CD4-positive, alpha-beta T cell treated with Interleukin-1 beta for 1 hour (primary cell): ENCODE measurements at regions not wholly inside any gene's neighbourhood (a gene's known extent, or its start where the extent isn't known, plus 50 kb on each side); places are given as distances from the start of the nearest gene placed in this dataset.

ENCODE experiments used
- DNase-seq, 2 donors: peaks; one replicate each; pipeline ENCODE4 v3.0.0-alpha.2; 2020 to 2022

DNA sequence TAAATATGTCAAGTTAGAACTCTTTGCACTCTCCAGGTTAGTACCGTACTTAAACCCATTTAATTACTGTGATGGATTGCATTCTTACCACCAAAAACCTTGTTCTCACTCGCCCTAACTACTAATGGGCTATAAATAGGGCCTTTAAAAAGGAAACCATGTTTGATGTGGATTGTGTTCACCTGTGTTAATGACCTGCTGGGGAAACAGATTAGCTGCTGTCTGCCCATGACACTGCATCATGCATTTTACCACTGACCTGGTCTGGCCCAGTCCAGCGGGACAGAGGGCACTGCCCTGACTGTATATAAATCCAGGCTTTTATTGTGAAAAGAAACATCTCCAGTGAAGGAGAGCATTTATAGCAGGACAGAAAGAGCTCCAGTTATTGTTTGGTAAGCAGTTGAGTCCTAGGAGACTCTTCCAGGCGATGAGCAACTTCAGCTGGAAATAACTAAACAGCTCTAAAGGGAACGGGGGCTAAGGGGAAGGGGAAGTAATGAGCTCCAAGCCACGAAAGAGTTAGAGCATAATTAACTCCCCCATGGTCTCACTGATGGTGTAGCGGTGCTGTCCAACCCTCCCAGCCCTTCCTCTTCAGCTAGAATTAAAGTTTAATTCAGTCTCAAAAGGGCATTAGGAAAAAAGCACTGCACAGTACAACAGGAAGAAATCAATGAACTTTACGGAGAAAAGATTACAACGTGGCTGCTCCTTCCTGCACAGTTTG lies 303.1 kb downstream of the ENC1 start:
- no peak for DNase-seq

DNA sequence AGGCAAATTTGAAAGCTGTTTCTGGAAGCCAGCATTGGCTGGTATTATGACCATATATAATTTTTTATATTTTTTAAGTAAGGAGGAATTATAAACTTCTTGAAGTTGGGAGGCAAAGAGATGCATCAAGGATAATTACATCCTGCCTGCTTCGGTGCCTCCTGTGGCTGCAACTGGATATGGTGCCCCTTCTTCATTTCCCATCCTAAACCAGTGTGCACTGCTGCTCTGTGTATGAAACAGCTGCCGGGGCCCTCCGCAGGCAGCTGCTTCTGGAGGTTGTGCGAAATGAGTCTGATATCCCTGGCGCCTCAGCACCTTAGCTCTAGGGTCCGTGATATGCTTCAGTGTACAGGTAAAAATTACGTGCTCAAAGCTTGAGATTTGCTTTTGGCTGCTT lies 304.2 kb downstream of the ENC1 start:
- DNase-seq, result no peak

DNA sequence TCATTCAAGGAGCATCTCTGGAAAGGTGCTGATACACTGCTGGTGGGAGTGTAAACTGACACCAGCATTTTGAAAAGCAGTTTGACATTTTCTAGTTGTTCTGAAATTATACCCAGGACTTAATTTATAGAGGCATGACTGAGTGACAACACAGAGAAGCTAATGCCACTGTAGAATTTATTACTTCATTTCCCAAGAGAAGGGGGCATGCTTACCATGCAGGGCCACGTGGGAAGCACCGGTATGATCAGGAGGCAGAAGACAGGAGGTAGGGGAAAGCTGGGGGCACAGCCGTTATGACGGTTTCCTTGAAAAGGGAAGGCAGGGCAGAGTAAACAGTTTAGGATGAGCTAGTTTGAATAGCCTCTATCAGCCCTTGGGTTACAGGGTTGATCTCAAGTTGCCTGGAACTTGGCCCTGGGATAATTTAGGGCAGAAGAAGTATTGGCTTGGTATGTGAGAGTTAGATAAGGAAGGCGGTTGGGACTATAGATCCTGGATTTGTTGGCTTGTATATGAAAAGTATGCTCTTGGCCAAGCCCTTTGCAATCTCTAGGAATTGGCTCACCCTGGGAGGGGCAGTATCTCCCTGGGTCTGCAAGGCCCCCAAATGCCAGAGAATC lies 305.7 kb downstream of the ENC1 start:
- no peak for DNase-seq

DNA sequence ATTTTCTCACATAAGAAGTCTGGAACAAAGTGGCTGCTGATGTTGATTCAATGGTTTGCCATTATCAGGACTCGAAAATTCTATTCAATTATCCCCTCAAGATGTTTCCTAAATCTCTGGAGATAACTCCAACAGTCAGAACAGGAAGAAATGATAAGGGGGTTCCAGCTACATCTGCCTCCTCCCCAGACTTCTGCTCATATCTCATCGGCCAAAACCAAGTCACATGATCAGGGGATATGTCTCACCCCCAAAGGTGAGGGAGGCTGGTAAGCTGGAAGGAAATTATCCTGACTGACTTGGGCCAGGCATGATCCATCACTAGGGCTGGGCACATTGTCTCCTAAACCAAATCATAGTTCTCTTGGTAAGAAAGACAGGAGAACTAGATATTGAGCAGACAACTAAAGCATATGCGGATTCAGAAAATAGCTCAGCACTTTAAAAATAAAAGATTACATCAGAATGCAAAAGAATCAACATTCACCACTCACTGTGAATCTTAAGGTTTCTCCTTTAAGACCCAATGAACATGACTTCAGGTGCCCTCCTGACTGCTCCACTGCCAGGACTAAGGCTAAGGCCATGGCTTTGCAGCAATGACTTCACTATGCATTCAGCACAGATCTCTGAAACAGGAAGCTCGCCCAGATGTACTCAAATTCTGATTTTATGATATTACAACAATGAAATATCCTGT lies 306.3 kb downstream of the ENC1 start:
- no peak for DNase-seq

DNA sequence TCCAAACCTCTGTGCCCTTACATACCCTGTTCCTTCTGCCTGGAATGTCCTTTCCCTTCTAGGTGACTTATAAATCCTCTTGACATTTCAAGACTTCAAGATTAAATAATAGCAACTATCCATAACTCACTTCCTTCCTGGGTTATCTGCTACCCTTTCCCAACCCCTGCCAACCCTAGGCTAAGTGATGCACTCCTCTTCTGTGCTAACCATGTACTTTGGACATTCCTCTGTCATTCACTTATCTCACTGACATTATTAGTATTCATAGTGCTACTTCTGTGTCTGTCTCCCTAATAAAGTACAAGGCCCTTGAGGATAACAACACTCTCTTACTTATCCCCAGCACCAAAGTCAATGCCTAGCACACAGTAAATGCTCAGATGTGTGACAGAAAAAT lies 307.1 kb downstream of the ENC1 start:
- DNase-seq, result no peak

DNA sequence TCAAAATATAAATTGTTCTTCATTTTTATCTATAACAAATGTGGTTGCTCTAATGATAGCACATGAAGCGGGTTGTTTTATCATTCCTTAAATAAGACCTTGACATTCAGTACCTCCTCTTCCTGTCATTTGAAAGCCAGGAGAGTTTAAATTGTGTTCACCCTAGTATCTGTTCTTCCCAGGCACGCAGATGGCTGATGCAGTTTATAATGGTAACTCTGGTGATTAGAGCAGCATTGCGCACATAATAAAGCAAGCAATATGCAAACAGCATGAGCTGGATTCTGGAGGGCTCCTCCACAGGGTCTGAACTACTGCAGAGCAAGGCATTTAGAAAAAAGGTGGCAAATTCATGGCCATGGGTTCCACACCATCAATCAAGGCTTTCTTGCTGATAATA lies 307.8 kb downstream of the ENC1 start:
- no peak for DNase-seq

DNA sequence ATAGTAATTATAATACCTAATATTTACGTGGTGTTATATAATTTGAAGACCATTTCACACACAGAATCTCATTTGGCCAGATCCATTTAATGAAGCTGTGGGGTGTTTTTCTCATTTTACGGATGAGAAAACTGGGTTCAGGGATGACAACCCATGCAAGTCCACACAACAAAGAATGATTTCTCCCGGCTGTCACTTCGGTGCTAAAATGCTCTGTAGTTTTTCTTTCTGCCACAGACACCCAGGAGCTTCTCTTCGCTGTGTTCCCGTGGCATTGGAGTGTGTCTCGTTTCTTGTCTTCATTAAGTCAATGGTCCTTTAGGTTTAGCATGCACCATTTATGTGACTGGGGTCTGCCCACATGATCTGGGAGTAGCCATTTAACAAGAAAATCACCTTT lies 308.5 kb downstream of the ENC1 start:
- no peak for DNase-seq

DNA sequence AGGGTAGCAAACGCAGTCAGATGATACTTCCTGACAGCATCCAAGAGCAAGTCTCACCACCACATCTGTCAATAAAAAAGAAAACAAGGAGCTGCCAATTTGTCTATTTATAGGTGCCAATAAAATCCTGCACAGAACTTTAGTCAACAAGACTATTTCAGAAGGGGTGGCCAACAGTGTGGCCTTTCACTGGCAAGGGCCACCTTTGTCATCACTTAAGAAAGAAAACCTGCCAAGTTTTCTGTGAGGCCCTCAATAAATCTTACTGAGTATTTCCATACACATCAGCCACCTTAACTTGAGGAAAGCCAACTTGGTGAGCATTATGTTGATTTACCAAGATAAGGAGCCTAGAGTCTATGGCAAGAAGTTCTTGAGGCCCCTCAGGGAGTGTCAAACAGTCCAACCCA lies 312.3 kb downstream of the ENC1 start:
- no peak for DNase-seq

DNA sequence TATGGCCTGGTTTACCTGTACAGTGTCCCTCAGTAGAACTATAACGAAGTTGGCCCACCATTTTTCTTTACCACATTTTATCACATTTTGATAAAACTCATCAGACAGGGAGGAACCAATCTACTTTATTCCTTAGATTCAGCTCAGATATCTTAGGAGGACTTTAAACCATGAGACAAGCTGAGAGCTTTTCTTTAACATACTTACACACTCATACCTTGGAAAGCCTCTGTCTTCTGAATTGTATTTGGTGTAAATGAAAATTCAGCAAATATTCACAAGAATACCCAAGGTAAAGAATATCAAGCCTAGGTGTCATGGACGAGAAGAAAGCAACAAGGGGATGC lies 313.2 kb downstream of the ENC1 start:
- no peak for DNase-seq

DNA sequence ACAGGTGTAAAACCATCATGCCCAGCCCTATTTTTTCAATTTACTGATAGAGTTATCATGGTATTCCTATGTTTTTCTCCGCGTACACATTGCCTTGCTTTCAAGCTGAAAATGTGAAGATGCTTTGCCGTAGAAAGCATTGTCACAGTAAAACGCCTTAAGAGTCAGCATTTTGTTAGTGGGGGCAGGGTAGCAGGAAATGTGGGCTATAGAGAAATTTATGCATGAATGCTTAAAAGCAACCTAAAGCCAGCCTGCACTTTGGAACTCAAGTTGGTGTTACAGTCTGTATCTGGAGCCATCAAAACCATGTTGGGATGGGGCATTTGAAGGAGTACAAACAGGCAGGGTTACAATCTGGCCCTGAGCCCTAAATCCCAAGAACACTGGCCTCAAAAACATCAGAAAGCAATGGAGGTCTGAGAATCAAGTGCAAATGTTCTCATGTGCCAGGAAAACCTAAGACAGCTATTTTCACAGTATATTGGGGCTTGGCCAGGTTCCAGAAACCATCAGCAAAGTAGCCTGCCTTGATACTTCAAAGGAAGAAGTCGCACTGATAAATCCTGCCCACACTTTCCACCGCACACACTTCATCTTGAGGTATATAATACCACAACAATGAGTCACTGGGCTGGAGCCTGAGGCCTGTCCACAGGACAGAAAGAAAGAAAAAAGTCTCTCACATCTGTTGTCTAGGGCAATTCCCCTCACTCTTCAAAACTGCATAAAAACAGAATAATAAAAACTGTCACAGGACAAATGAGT lies 313.8 kb downstream of the ENC1 start:
- DNase-seq, result peak; percentile 41 to 43

DNA sequence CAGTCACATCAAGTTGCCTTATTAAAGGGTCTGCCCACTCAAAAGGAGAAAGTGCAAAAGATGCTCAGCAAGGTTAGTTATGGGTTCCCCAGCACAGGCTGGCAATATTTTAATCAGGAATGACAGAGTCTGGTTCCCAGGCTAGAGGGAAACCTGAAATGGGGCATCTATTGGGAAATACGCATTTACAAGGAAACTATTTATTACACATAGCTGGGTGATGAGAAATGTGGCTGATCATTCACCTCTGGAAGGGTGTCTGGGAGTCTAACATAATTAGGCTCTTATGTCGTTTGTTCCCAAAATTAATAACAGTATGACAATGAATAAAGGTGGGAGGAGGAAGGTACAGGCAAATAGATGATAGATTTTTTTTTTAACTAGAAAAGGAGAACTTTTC lies 314.7 kb downstream of the ENC1 start:
- no peak for DNase-seq

DNA sequence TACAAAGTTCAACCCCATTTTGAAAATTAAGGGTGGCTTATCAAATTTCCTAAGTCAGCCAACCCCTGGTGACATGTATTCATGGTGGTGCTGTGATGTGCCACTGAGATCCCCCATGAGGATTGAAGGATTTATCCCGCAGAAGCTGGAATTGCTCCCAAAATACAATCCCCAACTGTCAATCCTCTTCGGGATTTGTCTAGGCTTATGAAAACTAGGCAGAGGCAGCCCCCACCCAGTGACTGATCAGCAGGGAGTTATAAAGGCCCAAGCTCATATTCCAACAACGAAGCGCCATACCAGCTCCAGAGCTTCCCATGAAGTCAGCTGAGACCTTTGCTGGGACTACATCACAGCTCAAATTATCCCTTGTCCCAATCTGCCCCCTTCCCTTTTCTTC lies 316.0 kb downstream of the ENC1 start:
- no peak for DNase-seq

DNA sequence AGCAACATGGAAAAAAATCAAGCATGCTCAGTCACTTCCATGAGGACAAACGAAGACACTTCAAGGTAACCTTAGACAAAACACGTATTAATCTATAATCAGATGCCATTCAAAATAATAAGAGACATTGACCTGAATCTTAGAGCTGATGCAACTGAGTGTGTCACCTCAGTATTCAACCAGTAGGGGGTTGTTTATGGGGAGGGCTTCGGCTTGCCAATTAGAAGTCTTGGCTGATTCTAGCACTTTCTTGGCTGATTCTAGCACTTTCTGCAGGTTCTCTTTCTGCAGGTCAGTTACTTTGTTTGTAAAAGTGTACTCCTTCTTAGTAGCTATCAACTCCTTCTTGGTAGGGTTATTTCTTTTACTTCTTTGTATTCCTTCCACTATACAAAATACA lies 317.6 kb downstream of the ENC1 start:
- DNase-seq, result no peak

DNA sequence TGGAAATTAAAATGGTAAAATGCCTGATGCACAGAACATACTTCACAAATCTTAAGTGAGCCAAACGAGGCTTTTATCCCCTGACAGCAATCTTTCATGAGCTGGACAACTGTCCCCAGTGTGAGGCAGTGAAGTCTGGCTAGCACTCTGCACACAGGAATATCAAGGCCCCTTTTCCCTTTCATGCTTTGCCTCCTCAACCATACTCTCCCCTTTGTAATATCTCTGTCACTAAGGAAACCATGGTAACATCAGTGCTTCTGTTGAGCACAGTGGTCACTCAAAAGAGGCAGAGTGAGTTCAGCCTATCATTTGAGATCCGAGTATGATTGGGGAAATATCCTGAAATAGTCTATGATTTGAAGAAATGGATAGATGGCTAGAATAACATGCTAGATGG lies 318.3 kb downstream of the ENC1 start:
- no peak for DNase-seq

DNA sequence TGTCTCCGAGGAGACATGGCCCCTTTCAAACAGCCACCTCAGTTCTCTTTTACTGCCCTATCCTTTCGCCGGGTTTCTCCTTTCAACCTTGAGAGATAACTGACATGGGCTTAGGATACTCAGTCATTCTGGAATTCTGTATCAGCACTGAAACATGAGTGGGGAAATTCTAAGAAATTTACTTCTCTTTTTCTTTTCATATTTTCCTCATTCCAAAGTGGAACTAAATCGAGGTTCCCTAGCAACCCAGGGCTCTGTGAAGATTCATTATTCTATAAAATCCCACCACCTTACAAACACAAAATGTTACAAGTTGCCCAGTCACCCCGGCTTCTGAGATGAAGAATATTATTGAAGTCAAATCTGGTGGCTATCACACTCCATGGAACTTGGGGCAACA lies 319.2 kb downstream of the ENC1 start:
- DNase-seq, result no peak

DNA sequence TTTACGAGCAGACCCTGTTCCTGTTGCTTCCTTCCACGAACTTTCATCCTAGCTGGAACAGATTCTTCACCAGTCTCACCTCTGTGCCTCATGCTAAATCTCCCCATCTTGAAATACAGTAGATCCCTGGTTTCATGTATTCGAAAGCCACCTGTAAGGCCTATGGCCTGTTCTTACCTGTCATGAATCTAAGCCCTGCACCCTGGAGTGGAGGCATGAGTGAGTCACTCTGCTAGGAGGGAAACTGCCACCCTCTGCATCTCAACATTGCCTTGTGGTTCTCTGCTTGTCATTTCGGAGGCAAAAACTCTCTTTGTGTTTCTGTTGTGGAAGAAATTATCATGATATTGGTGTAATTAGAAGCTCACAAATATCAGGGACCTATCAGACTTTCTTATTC lies 320.0 kb downstream of the ENC1 start:
- no peak for DNase-seq

DNA sequence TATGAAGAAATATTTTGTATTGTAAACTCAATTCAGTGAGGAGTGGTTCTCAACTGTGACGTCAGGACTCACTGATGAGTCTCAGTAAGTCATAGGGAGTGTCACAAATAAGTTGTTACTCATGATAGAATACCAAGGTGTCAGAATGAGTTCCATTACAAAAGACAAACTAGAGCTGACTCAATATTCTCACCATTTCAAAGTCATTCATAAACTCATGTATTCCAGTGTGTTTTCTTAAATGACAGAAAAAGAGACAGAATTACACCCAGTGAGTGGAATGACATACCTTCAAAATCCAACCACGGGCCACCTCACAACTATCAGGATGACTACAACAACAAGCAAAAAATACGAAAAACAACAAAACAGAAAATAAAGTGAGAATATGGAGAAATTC lies 321.5 kb downstream of the ENC1 start:
- no peak for DNase-seq

DNA sequence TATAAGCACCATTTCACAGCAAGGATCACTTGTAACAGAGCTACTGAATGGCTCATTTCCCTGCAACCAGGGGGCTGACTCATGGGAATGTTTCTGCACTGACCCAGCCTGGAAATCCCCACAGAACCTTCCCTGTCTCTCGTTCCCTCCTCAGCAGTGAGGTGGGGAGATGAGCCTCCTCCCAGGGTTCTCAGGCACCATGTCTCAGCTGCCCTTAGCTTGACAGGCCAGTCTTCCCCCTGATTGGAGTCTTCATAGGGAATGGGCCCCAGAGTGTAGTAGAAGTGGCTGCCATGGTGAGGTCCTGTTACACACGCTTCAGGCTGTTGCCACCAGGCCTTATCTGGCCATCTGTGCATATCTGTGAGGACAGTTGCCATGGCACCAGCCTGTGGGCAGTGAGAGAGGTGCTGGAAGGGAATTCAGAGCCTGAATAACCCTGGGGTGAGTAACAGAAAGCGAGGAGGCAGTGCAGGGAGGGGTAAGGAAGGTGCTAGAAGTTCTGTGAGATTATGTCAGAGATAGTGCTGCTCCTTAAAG lies 324.4 kb downstream of the ENC1 start:
- DNase-seq, result peak in 1 of 2 donors; percentile 1

DNA sequence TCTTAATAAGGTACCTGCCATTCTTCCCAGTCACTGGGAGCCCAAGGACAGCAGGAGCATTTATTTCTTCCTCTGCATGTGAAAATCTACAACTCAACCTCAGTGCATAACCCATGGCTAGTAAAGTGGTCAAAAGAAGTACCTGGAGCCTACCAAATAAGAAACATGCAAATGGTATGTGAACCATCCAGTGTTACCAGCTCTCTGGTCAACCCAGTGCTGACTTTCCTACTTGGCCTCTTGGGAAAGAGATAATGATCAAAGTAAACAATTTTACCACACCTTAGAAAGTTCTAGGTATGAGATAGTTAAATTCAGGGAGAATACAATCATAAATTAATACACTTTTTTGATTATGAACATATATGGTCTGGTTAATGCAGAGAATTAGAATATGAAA lies 325.6 kb downstream of the ENC1 start:
- no peak for DNase-seq

DNA sequence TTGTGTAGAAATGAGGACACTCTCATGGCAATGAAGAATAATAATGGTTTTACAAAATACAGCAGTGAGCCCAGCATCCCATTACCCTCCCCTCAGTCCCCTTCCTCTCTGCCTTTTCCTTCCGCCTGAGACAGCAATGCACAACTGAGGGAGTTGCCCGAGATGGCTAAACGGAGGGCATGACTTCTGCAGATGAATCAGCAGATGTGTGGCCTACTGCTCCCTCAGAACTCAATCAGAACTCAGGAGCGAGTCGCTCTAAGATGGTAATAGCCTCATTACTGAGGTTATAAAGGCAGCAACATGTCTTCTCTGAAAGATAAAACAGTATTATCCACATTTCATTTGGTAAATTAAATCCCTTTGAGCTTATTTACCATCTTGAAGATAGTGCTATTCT lies 326.6 kb downstream of the ENC1 start:
- no peak for DNase-seq

DNA sequence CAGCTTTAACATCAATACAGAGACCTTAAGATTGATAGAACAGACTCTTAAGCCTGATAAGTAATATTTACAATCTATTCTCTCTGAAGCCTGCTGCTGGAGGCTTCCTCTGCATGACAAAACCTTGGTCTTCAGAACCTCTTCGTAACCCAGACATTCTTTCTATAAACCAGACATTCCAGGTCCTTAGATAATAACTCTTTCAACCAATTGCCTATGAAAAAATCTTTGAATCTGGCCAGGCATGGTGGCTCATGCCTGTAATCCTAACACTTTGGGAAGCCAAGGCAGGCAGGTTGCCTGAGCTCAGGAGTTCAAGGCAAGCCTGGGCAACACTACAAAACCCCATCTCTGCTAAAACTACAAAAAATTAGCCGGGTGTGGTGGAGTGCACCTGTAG lies 327.8 kb downstream of the ENC1 start:
- no peak for DNase-seq

DNA sequence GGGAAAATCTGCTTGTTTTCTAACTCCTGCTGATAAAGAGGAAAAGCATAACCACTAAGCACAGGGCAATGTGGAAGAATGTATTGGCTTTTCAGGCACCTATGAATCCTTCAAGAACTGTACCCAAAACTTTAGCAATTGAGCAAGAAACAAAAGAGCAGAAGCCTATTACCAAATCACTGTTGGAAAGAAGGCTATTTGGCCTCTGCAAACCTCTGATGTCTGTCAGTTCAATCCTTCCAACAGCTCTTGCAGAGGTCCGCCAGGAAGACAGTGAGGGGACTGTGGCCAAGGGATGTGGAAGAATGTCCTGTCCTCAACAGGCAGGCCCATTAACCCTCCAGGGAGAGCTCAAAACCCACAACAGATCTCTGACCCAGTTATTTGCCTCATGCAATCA lies 328.6 kb downstream of the ENC1 start:
- no peak for DNase-seq
